GM12891 (cell line): ENCODE measurements at regions not wholly inside any gene's neighbourhood (a gene's known extent, or its start where the extent isn't known, plus 50 kb on each side); places are given as distances from the start of the nearest gene placed in this dataset.

Experiments used
- DNase-seq: peaks from one replicate; pipeline ENCODE4 v3.0.0; 2011; ENCODE audit warnings: low spot score; ENCODE audit not compliant: insufficient read length
- FAIRE-seq: peaks from 2 replicates; lab custom pipeline; 2011; peaks lifted over from hg19 to GRCh38; lab: Jason Lieb, UNC
- PAX5 ChIP-seq: IDR thresholded peaks from 2 replicates; pipeline ENCODE4 v1.6.1; 2011; ENCODE audit warnings: low read length, moderate library complexity, mild to moderate bottlenecking; ENCODE audit not compliant: insufficient read depth, severe bottlenecking
- POLR2A ChIP-seq: IDR thresholded peaks from 2 replicates; pipeline ENCODE4 v1.6.1; 2011; ENCODE audit warnings: low read depth, low read length, control low read depth
- POLR2AphosphoS5 ChIP-seq: IDR thresholded peaks from 2 replicates; pipeline ENCODE4 v1.6.1; 2011; ENCODE audit warnings: low read depth, low read length, control low read depth
- POU2F2 ChIP-seq: IDR thresholded peaks from 2 replicates; pipeline ENCODE4 v1.6.1; 2011; ENCODE audit warnings: low read depth, mild to moderate bottlenecking, control low read depth, low read length, moderate library complexity
- SPI1 ChIP-seq: IDR thresholded peaks from 2 replicates; pipeline ENCODE4 v1.6.1; 2011; ENCODE audit warnings: low read depth, low read length, control low read depth
- TAF1 ChIP-seq: IDR thresholded peaks from 2 replicates; pipeline ENCODE4 v1.6.1; 2011; ENCODE audit warnings: low read depth, low read length, control low read depth

- DNase-seq (no peak), FAIRE-seq (no peak)
- TF ChIP-seq TAF1 (no peak), POLR2AphosphoS5 (no peak), POU2F2 (no peak), SPI1 (no peak), POLR2A (no peak), PAX5 (no peak)
Observed at GRCh38 chr13:60707878-60708277, 310.9 kb downstream of the TDRD3 start.

GRCh38 chr13:60701895-60702294, 304.9 kb downstream of the TDRD3 start:
- TF ChIP-seq POLR2A (no peak), PAX5 (no peak), TAF1 (no peak), SPI1 (no peak), POU2F2 (no peak), POLR2AphosphoS5 (no peak)
- no peak for DNase-seq
- no peak for FAIRE-seq

- FAIRE-seq (no peak), DNase-seq (no peak)
- TF ChIP-seq TAF1 = no peak
- no peak for TF ChIP-seq POLR2A
- TF ChIP-seq POLR2AphosphoS5 = no peak
- TF ChIP-seq PAX5 = no peak
- no peak for TF ChIP-seq POU2F2
- TF ChIP-seq SPI1 = no peak
Observed at GRCh38 chr13:60700994-60701393, 304.0 kb downstream of the TDRD3 start.

- no peak for DNase-seq
- FAIRE-seq = no peak
- TF ChIP-seq PAX5 (no peak), SPI1 (no peak), POLR2A (no peak), POLR2AphosphoS5 (no peak), POU2F2 (no peak), TAF1 (no peak)
Observed at GRCh38 chr13:60699636-60700035, 302.6 kb downstream of the TDRD3 start.

GRCh38 chr13:60696602-60697001, 299.6 kb downstream of the TDRD3 start:
- TF ChIP-seq TAF1 = no peak
- no peak for TF ChIP-seq PAX5
- no peak for TF ChIP-seq SPI1
- TF ChIP-seq POLR2AphosphoS5 = no peak
- no peak for TF ChIP-seq POLR2A
- no peak for TF ChIP-seq POU2F2
- DNase-seq = no peak
- no peak for FAIRE-seq

GRCh38 chr13:60691268-60691667, 294.2 kb downstream of the TDRD3 start:
- no peak for FAIRE-seq
- no peak for TF ChIP-seq PAX5
- no peak for TF ChIP-seq SPI1
- no peak for TF ChIP-seq POLR2A
- TF ChIP-seq POU2F2 = no peak
- TF ChIP-seq TAF1 = no peak
- no peak for TF ChIP-seq POLR2AphosphoS5
- no peak for DNase-seq

- no peak for TF ChIP-seq SPI1
- TF ChIP-seq POU2F2 = no peak
- no peak for TF ChIP-seq TAF1
- no peak for TF ChIP-seq PAX5
- TF ChIP-seq POLR2A = no peak
- no peak for TF ChIP-seq POLR2AphosphoS5
- no peak for FAIRE-seq
- no peak for DNase-seq
Observed at GRCh38 chr13:60690604-60691003, 293.6 kb downstream of the TDRD3 start.

GRCh38 chr13:60689571-60689970, 292.6 kb downstream of the TDRD3 start:
- TF ChIP-seq POLR2AphosphoS5 (no peak), PAX5 (no peak), POU2F2 (no peak), TAF1 (no peak), SPI1 (no peak), POLR2A (no peak)
- DNase-seq = no peak
- no peak for FAIRE-seq

GRCh38 chr13:60689076-60689475, 292.1 kb downstream of the TDRD3 start:
- TF ChIP-seq POU2F2 (no peak), SPI1 (no peak), PAX5 (no peak)
- FAIRE-seq (no peak), DNase-seq (no peak)

- FAIRE-seq = no peak
- no peak for DNase-seq
- TF ChIP-seq SPI1 (no peak), TAF1 (no peak), POU2F2 (no peak), POLR2A (no peak), PAX5 (no peak), POLR2AphosphoS5 (no peak)
Observed at GRCh38 chr13:60679928-60680694, 283.1 kb downstream of the TDRD3 start.
